SJSA1 (cell line): ENCODE measurements at regions not wholly inside any gene's neighbourhood (a gene's known extent, or its start where the extent isn't known, plus 50 kb on each side); places are given as distances from the start of the nearest gene placed in this dataset.

Experiments used
- DNase-seq, 2 experiments: peaks; one replicate each; pipeline ENCODE4 v3.0.0-alpha.2; 2015 to 2020; ENCODE audit warnings: low spot score in 2 of 2, low read depth in 1 of 2
- H3K27ac ChIP-seq: fragments of 250-450 bp; sonication (Bioruptor Pico); 2 replicates; pipeline ENCODE4 v1.5.1; 2020; ENCODE audit warnings: mild to moderate bottlenecking, moderate library complexity
- H3K27me3 ChIP-seq: fragments of 250-450 bp; sonication (Bioruptor Pico); replicated peaks from 2 replicates; pipeline ENCODE4 v1.5.1; 2020; ENCODE audit warnings: mild to moderate bottlenecking, moderate library complexity
- H3K36me3 ChIP-seq: fragments of 250-450 bp; sonication (Bioruptor Pico); 2 replicates; pipeline ENCODE4 v1.5.1; 2020; ENCODE audit warnings: mild to moderate bottlenecking
- H3K4me1 ChIP-seq: fragments of 250-450 bp; sonication (Bioruptor Pico); replicated peaks from 2 replicates; pipeline ENCODE4 v1.6.1; 2021; ENCODE audit warnings: mild to moderate bottlenecking
- H3K4me3 ChIP-seq: fragments of 250-450 bp; sonication (Bioruptor Pico); 2 replicates; pipeline ENCODE4 v1.5.1; 2020; ENCODE audit warnings: mild to moderate bottlenecking
- H3K9me3 ChIP-seq: fragments of 250-450 bp; sonication (Bioruptor Pico); replicated peaks from 2 replicates; pipeline ENCODE4 v1.5.1; 2020; ENCODE audit warnings: mild to moderate bottlenecking

GRCh38 chr7:36775061-36775620 lies 50.8 kb upstream of the AOAH start:
- 0 out of 2 replicates have a peak, but pooled peaks cover 4% of the 10 kb centered on the region for H3K4me1 ChIP-seq
- H3K36me3 ChIP-seq: no peaks in the 10 kb centered on the region
- H3K4me3 ChIP-seq: no peak overlapping the region
- DNase-seq: peak in 1 of 2 experiments; percentile 9
- no peaks in the 10 kb centered on the region for H3K27me3 ChIP-seq
- no peaks in the 10 kb centered on the region for H3K9me3 ChIP-seq
- no peak overlapping the region for H3K27ac ChIP-seq
